Midbrain (tissue), 1 donor: ENCODE measurements at regions not wholly inside any gene's neighbourhood (a gene's known extent, or its start where the extent isn't known, plus 50 kb on each side); places are given as distances from the start of the nearest gene placed in this dataset.

Source experiments
- DNase-seq: peaks from one replicate; lab custom pipeline; 2025; lab: John Stamatoyannopoulos, UW

GRCh38 chr13:29955137-29955650 is 104.8 kb upstream of the UBL3 start:
- no peak for DNase-seq

GRCh38 chr13:29954082-29955028 is 103.9 kb upstream of the UBL3 start:
- no peak for DNase-seq

DNA sequence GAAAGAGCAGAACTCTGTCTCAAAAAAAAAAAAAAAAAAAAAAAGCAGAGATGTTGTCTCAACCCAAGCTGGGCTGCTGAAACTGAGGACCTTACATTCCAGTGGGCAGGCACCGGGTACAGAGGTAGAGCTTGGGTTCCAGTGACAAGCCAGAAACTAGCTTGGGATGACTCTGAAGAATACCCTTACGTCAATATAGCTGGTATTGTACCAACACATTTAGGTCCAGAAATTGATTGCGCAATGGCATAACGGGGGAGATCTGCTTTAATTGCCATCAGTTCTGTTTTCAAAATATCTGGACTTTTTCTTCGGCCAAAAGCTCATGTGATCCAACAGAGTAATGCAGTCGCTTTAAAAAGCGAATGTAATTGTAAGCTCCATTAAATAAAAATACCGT is 103.1 kb upstream of the UBL3 start:
- no peak for DNase-seq

GRCh38 chr13:29952245-29952644 is 101.8 kb upstream of the UBL3 start:
- no peak for DNase-seq

DNA sequence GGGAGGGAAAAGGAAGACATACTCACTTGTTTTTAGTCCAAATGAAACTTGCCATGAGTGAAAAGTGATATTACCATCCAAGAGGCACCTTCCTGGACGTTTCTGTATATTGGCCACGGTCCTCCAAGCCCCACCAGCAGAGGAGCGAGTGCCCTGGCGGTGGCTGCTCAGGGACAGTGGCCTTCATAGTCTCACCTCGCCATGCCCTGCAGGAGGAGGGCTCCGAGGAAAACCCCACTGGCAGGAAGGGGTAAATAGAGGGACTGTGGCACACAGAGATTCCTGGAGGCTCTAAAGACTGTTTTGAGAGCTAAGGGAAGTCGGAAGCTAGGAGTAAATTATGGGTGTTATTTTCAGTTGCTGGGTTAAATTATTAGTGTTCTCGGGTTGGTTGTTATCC is 98.4 kb upstream of the UBL3 start:
- DNase-seq, result no peak

DNA sequence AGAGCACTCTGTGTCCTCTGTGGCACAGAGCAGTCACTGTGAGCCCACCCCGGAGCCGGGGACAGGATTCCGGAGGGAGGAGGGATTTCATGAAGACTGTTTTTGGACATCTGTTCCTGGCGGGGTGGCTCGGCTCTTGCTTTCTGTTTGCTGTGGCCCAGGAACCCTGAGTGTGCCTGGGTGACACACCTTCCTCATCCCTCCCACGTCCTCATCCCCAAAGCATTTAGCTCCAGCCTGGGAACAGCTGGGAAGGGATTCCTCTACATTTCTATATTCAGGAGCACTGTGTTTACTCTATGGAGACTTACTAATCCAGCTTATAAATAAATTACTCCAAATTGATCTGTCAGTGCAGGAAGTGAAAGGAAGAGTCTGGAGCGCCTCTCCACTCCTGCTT is 97.8 kb upstream of the UBL3 start:
- DNase-seq, result no peak

GRCh38 chr13:29947839-29948238 is 97.4 kb upstream of the UBL3 start:
- no peak for DNase-seq

GRCh38 chr13:29946093-29946492 is 95.7 kb upstream of the UBL3 start:
- peak; percentile 22 for DNase-seq

DNA sequence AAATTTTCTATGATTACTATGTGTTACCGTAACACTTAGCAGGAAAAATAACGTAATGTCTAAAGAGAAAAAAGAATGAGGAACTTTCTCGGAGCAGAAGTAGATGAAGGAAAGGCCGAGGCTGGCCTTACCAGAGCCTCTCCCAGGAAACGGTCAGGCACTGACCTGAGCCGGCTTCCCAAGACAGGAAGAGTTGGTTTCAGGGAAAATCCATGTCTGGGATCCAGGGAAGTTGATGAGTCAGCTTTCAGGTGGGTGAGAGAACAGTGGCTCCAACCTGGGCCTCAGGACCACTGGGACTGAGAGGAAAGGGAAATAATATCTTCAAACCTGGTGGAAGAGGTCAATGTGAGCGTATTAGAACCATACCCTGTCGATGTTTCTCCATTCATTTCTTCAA is 93.3 kb upstream of the UBL3 start:
- no peak for DNase-seq

- DNase-seq, result no peak
Measured at GRCh38 chr13:29943273-29943672, 92.9 kb upstream of the UBL3 start.

GRCh38 chr13:29940715-29941114 is 90.3 kb upstream of the UBL3 start:
- DNase-seq, result no peak

GRCh38 chr13:29939158-29939557 is 88.7 kb upstream of the UBL3 start:
- DNase-seq, result no peak

DNA sequence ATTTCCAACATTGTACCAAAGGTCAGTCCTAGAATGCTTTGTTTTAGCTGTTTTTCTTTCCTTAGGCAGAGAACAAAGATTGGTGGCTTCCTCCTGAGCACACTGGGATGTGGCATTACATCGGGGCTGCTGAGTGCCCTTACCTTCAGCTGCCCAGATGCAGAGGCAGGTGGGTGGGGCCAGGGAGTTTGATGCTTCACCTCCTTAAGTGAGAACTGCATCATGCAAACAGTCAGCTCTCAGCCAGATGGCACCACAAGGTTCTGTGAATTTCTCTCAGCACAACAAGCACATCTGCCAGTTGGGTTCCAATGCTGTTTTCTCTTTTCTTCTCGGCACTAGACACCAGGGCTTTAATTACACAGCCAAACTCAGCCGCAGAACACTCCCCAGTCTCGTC is 87.4 kb upstream of the UBL3 start:
- DNase-seq, result no peak

DNA sequence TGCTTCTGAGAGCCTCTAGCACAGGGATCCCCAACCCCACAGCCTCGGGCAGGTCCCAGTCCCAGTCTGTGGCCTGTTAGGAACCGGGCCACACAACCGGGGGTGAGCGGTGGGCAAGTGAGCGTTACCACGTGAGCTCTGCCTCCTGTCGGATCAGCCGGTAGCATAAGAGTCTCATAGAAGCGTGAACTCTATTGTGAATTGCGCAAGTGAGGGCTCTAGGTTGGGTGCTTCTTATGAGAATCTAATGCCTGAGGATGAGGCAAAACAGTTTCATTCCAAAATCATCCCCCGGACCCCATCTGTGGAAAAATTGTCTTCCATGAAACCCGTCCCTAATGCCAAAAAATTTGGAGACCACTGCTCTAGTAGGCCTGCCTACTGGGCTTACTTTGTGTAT is 87.0 kb upstream of the UBL3 start:
- DNase-seq, result no peak

GRCh38 chr13:29936956-29937355 is 86.5 kb upstream of the UBL3 start:
- no peak for DNase-seq

GRCh38 chr13:29936051-29936813 is 85.8 kb upstream of the UBL3 start:
- DNase-seq, result no peak

GRCh38 chr13:29935309-29935981 is 85.0 kb upstream of the UBL3 start:
- no peak for DNase-seq

- DNase-seq, result no peak
Measured at GRCh38 chr13:29934531-29935308, 84.3 kb upstream of the UBL3 start.

DNA sequence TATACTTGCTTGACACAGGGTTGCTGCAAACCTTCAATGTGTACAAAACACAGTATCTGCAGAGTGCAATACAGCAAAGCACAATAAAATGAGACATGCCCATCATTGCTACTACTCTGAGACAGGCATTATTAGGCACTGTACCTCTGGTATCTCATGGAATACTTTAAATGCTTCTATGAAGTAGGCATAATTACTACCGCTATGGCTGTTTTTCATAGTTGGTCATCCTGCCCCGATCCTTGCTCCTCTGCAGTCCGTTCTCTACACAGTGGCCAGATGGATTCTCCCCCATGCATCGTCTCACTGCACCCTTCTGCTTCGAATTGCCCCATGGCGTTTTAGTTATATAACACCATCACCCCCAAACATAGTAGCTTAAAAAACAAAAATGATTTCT is 83.0 kb upstream of the UBL3 start:
- no peak for DNase-seq

DNA sequence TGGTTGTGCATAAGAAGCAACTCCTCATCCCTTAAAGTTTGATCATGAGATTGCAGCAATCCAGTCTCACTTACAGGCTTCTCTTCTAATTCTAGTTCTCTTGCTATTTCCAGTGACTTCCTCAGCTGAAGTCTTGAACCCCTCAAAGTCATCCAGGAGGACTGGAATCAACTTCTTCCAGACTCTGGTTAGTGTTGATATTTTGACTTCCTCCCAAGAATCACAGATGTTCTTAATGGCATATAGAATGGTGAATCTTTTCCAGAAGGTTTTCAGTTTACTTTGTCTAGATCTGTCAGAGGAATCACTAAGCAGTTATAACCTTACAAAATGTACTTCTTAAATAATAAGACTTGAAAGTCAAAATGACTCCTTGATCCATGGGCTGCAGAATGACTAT is 81.3 kb upstream of the UBL3 start:
- no peak for DNase-seq

DNA sequence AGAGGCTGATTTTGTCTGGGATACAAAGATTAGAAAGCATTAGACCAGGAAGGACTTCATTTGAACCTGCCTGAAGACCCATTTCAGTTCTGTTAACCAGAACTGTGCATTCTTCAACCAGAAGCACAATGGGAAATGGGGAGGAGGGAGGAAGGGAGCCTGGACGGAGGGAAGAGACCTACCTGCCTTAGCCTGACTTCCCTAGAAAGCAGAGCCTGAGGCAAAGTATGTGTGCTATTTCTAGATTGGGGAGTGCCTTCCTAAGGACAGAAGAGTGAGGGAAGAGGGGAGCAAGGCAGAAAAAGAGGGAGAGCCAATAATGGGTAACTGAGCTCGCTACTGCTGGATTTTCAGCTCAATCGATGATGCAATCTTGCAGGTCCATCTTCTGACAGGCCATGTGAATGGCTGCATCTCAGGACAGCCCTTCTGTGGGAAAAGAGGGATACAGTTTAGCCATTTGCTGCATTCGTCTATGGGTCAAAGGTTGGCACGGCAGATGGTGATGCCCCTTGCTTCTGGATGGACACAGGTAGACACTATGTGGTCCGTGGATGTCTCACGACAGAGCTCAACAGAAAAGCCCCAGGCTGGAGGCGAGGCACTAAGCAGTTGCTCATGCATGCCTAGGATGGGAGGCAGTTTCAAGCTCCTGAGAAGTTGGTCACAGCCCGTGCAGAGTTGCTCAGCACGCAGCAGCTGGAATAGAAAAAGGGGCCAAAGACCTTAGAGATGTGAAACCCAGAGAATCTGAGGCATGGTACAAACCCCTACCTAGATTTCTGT is 78.8 kb upstream of the UBL3 start:
- no peak for DNase-seq
